Endodermal cell (in vitro differentiated cells): ENCODE measurements at regions not wholly inside any gene's neighbourhood (a gene's known extent, or its start where the extent isn't known, plus 50 kb on each side); places are given as distances from the start of the nearest gene placed in this dataset.

ENCODE experiments used
- DNase-seq: peaks from one replicate; pipeline ENCODE4 v3.0.0-alpha.2; 2017
- H3K27ac ChIP-seq: 2 replicates; pipeline ENCODE4 v1.5.1; 2013; ENCODE audit warnings: mild to moderate bottlenecking, low read depth, low read length, moderate library complexity
- H3K27me3 ChIP-seq: 2 replicates; pipeline ENCODE4 v1.6.1; 2013; ENCODE audit warnings: mild to moderate bottlenecking, low read length, moderate library complexity; ENCODE audit not compliant: insufficient read depth, control insufficient read depth, poor library complexity, severe bottlenecking
- H3K36me3 ChIP-seq: 2 replicates; pipeline ENCODE4 v1.7.0; 2013; ENCODE audit warnings: mild to moderate bottlenecking, low read length, moderate library complexity; ENCODE audit not compliant: control insufficient read depth, insufficient read depth
- H3K4me1 ChIP-seq: one replicate; pipeline ENCODE4 v1.7.0; 2013; ENCODE audit warnings: low read length; ENCODE audit not compliant: control insufficient read depth, insufficient read depth
- H3K4me3 ChIP-seq: 2 replicates; pipeline ENCODE4 v1.5.1; 2013; ENCODE audit warnings: mild to moderate bottlenecking, low read length, moderate library complexity
- H3K9ac ChIP-seq: 2 replicates; pipeline ENCODE4 v1.6.1; 2013; ENCODE audit warnings: mild to moderate bottlenecking, low read length, moderate library complexity; ENCODE audit not compliant: poor library complexity, severe bottlenecking; ENCODE audit errors: extremely low read depth
- H3K9me3 ChIP-seq: 2 replicates; pipeline ENCODE4 v1.6.1; 2013; ENCODE audit warnings: mild to moderate bottlenecking, low read length, moderate library complexity; ENCODE audit not compliant: control insufficient read depth
- H3K27ac Mint-ChIP-seq: 2 replicates; pipeline ENCODE4 v1.8.0; 2020; ENCODE audit warnings: mixed read lengths
- H3K27me3 Mint-ChIP-seq: 2 replicates; pipeline ENCODE4 v1.8.0; 2021; ENCODE audit warnings: mild to moderate bottlenecking, mixed read lengths; ENCODE audit not compliant: insufficient read depth
- H3K36me3 Mint-ChIP-seq: 2 replicates; pipeline ENCODE4 v1.8.0; 2020; ENCODE audit warnings: low read depth, mixed read lengths
- H3K4me1 Mint-ChIP-seq: 2 replicates; pipeline ENCODE4 v1.8.0; 2020; ENCODE audit warnings: mixed read lengths
- H3K4me3 Mint-ChIP-seq: 2 replicates; pipeline ENCODE4 v1.8.0; 2020; ENCODE audit warnings: mild to moderate bottlenecking, moderate library complexity, mixed read lengths
- H3K9me3 Mint-ChIP-seq: 2 replicates; pipeline ENCODE4 v1.8.0; 2020; ENCODE audit warnings: mild to moderate bottlenecking, mixed read lengths
- WGBS, 2 experiments: methylation state at CpG; one replicate each; pipeline versions ENCODE4 v1.1.5 to v1.1.7; 2013; ENCODE audit warnings: missing lambda C conversion rate in 2 of 2, mixed read lengths in 1 of 2; ENCODE audit not compliant: insufficient coverage in 1 of 2, insufficient read length in 1 of 2; 5-methylcytosine and 5-hydroxymethylcytosine counted together
- TF ChIP-seq, protein P1 (sequence below): fragments of 200-600 bp; sonication (generic); conservative IDR thresholded peaks from 2 replicates; pipeline ENCODE4 v1.5.0; 2021; ENCODE audit warnings: antibody characterized with exemption, mild to moderate bottlenecking

DNA sequence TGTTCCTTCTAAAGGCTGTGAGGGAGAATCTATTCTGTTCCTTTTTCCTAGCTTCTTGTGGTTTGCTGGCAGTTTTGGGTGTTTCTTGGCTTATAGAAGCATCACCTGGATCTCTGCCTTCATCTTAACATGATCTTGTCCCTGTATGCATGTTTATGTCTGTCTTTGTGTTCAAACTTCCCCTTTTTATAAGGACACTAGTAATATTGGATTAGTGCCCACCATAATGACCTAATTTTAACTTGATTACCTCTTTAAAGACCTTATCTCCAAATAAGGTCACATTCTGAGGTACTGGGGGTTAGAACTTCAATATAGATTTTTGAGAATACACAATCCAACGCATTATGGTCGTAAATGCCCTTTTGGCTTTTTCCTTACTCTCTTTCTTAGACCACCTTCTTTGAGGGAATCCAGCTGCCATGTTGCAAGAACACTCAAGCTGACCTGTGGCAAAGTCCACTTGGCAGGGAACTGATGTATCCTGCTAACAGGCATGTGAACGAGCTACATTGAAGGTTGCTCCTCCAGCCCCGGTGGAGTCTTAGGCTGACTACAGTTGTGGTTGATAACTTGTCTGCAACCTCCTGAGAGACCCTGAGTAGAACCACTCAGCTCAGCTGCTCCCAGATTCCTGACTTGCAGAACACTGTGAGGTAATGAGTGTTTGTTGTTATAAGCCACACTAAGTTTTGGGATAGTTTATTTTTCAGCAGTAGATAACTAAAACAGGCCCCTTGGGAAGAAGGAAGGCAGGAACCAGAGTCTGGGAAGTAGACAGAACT lies 127.1 kb upstream of the OR9Q1 start:
- Mint-ChIP-seq H3K9me3 (peaks cover 2% of the 10 kb centered on the region), H3K4me1 (peaks cover 22% of the 10 kb centered on the region), H3K27ac (no peak overlapping the region), H3K27me3 (peaks cover 13% of the 10 kb centered on the region), H3K4me3 (no peak overlapping the region), H3K36me3 (no peaks in the 10 kb centered on the region)
- Histone ChIP-seq H3K27me3 (peaks cover 4% of the 10 kb centered on the region), H3K36me3 (no peaks in the 10 kb centered on the region), H3K27ac (no peak overlapping the region), H3K9ac (no peak overlapping the region), H3K4me3 (no peak overlapping the region), H3K9me3 (no peaks in the 10 kb centered on the region), H3K4me1 (peaks cover under 1% of the 10 kb centered on the region)
- WGBS, 2 experiments, result 89 to 94% methylated on average over 4 of the region's 4 CpGs
- TF ChIP-seq, protein P1, sequence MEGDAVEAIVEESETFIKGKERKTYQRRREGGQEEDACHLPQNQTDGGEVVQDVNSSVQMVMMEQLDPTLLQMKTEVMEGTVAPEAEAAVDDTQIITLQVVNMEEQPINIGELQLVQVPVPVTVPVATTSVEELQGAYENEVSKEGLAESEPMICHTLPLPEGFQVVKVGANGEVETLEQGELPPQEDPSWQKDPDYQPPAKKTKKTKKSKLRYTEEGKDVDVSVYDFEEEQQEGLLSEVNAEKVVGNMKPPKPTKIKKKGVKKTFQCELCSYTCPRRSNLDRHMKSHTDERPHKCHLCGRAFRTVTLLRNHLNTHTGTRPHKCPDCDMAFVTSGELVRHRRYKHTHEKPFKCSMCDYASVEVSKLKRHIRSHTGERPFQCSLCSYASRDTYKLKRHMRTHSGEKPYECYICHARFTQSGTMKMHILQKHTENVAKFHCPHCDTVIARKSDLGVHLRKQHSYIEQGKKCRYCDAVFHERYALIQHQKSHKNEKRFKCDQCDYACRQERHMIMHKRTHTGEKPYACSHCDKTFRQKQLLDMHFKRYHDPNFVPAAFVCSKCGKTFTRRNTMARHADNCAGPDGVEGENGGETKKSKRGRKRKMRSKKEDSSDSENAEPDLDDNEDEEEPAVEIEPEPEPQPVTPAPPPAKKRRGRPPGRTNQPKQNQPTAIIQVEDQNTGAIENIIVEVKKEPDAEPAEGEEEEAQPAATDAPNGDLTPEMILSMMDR, result no peak
- no peak for DNase-seq

DNA sequence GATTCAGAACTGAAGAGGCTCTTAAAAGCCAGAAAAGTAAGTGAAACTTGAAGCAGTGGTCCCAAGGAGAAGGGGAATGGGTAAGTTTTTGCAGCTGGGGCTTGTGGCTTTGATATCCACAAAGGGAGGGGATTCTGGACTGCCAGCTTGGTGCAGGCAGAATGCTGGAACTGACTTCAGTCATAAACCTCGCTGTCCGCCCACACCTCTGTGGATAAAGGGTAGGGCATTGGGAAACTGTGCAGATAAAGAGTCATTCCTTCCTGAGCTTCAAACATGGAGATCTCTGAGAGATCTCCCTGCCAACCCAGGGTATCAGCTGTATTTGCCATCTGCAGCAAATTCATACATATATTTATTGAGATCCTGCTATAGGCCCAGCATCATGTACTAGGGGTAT lies 124.3 kb upstream of the OR9Q1 start:
- Mint-ChIP-seq H3K27ac (no peak overlapping the region), H3K36me3 (peaks cover 3% of the 10 kb centered on the region), H3K4me1 (peaks cover 45% of the 10 kb centered on the region), H3K9me3 (peaks cover 14% of the 10 kb centered on the region), H3K27me3 (peaks cover 19% of the 10 kb centered on the region), H3K4me3 (no peak overlapping the region)
- WGBS, 2 experiments, result 76 to 100% methylated on average over 1 to 2 of the region's 2 CpGs
- TF ChIP-seq, protein P1, result no peak
- H3K9ac ChIP-seq, result no peak overlapping the region
- peaks cover 11% of the 10 kb centered on the region for H3K27me3 ChIP-seq
- H3K27ac ChIP-seq, result no peak overlapping the region
- H3K4me3 ChIP-seq, result no peak overlapping the region
- H3K36me3 ChIP-seq, result no peaks in the 10 kb centered on the region
- peaks cover 16% of the 10 kb centered on the region for H3K4me1 ChIP-seq
- peaks cover 10% of the 10 kb centered on the region for H3K9me3 ChIP-seq
- no peak for DNase-seq

DNA sequence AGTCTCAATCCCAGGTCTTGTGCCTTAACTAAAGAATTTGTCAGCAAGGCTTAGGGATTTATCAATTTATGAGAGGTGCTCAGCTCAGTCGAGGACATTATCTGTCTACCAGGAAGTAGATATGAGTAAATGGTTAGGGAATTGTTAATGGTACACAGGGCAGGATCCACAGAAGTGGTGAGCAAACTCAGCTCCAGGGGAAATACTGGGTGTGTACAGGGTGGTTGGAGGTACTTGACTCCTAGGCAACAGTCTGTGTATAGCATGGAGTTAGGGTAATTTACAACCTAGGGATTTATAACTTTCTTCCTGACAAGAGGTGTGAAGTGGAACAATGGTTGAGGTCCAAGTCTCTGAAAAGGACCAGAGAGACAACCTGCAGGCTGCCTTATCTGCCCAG lies 123.4 kb upstream of the OR9Q1 start:
- H3K27ac Mint-ChIP-seq, result no peak overlapping the region
- H3K36me3 ChIP-seq, result no peaks in the 10 kb centered on the region
- DNase-seq, result no peak
- TF ChIP-seq, protein P1, result no peak
- H3K4me1 Mint-ChIP-seq, result peaks cover 45% of the 10 kb centered on the region
- peaks cover 21% of the 10 kb centered on the region for H3K9me3 Mint-ChIP-seq
- peaks cover 4% of the 10 kb centered on the region for H3K36me3 Mint-ChIP-seq
- peaks cover 18% of the 10 kb centered on the region for H3K9me3 ChIP-seq
- H3K27me3 ChIP-seq, result peaks cover 11% of the 10 kb centered on the region
- H3K27ac ChIP-seq, result no peak overlapping the region
- H3K27me3 Mint-ChIP-seq, result peaks cover 19% of the 10 kb centered on the region
- peaks cover 16% of the 10 kb centered on the region for H3K4me1 ChIP-seq
- no peak overlapping the region for H3K9ac ChIP-seq
- WGBS, 2 experiments, result 60 to 94% methylated on average over 1 of the region's 1 CpG
- H3K4me3 Mint-ChIP-seq, result no peak overlapping the region
- H3K4me3 ChIP-seq, result no peak overlapping the region
